Suprapubic skin (tissue), 4 donors: ENCODE measurements at regions not wholly inside any gene's neighbourhood (a gene's known extent, or its start where the extent isn't known, plus 50 kb on each side); places are given as distances from the start of the nearest gene placed in this dataset.

Experiments
- DNase-seq, 2 donors: peaks; one replicate each; pipeline ENCODE4 v3.0.0-alpha.2; 2019; ENCODE audit warnings: low spot score in 2 of 2
- H3K27ac ChIP-seq: fragments of 200-600 bp; sonication (generic); one replicate; pipeline ENCODE4 v1.5.1; 2019
- H3K27me3 ChIP-seq: fragments of 200-600 bp; sonication (generic); one replicate; pipeline ENCODE4 v1.5.1; 2019
- H3K36me3 ChIP-seq: fragments of 200-600 bp; sonication (generic); one replicate; pipeline ENCODE4 v1.5.1; 2019
- H3K4me1 ChIP-seq: fragments of 200-600 bp; sonication (generic); one replicate; pipeline ENCODE4 v1.5.1; 2019
- H3K4me3 ChIP-seq: fragments of 200-600 bp; sonication (generic); one replicate; pipeline ENCODE4 v1.5.1; 2019; ENCODE audit warnings: mild to moderate bottlenecking
- H3K9me3 ChIP-seq: fragments of 200-600 bp; sonication (generic); one replicate; pipeline ENCODE4 v1.5.1; 2019
- EP300 ChIP-seq: sonication (generic); formaldehyde crosslinking; IDR thresholded peaks from one replicate; pipeline ENCODE4 v1.6.1; 2017; ENCODE audit warnings: antibody characterized with exemption
- POLR2A ChIP-seq, 2 donors: fragments of 450-650 bp; IDR thresholded peaks; one replicate each; pipeline ENCODE4 v1.6.1; 2017; ENCODE audit warnings: antibody characterized with exemption in 2 of 2, mild to moderate bottlenecking in 2 of 2, moderate library complexity in 2 of 2
- POLR2AphosphoS5 ChIP-seq, 3 donors: sonication (generic); formaldehyde crosslinking; IDR thresholded peaks; one replicate each; pipeline ENCODE4 v1.6.1; 2017; ENCODE audit warnings: antibody characterized with exemption in 3 of 3
- WGBS: methylation state at CpG from one replicate; pipeline ENCODE4 v1.1.5; 2018; 5-methylcytosine and 5-hydroxymethylcytosine counted together
- TF ChIP-seq, protein P1 (sequence below), 2 donors: fragments of 200-600 bp in 1 of 2; fragments of 450-650 bp in 1 of 2; sonication (generic) in 1 of 2; IDR thresholded peaks; one replicate each; pipeline ENCODE4 v1.5.1; 2016 to 2019; ENCODE audit warnings: antibody characterized with exemption in 2 of 2, mild to moderate bottlenecking in 1 of 2, moderate library complexity in 1 of 2

DNA sequence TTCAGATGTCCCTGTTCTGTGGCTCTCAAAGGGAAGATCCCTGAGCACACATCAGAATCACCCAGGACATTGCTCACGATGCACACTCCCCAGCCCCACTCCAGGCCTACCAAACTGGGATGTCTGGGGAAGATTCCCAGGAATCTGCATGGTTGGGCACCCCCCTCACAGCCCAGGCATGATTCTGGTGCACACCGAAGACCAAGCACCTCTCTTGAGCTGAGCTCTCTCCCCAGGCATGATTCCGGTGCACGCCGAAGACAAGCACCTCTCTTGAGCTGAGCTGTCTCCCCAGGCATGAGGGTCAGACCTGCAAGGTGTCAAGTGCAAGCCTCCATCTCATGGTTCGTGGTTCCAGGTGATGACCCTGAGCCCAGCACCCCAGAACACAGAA, 112.2 kb upstream of the MEF2A start:
- TF ChIP-seq POLR2AphosphoS5 (IDR thresholded peaks at IDR 0.05) (no peak), POLR2A (IDR thresholded peaks at IDR 0.05) (no peak), EP300 (no peak)
- TF ChIP-seq, protein P1, sequence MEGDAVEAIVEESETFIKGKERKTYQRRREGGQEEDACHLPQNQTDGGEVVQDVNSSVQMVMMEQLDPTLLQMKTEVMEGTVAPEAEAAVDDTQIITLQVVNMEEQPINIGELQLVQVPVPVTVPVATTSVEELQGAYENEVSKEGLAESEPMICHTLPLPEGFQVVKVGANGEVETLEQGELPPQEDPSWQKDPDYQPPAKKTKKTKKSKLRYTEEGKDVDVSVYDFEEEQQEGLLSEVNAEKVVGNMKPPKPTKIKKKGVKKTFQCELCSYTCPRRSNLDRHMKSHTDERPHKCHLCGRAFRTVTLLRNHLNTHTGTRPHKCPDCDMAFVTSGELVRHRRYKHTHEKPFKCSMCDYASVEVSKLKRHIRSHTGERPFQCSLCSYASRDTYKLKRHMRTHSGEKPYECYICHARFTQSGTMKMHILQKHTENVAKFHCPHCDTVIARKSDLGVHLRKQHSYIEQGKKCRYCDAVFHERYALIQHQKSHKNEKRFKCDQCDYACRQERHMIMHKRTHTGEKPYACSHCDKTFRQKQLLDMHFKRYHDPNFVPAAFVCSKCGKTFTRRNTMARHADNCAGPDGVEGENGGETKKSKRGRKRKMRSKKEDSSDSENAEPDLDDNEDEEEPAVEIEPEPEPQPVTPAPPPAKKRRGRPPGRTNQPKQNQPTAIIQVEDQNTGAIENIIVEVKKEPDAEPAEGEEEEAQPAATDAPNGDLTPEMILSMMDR (IDR thresholded peaks at IDR 0.05): no peak
- Histone ChIP-seq H3K4me3 (no peak overlapping the region), H3K27ac (peak overlapping the region; percentile 70), H3K9me3 (no peaks in the 10 kb centered on the region), H3K27me3 (no peaks in the 10 kb centered on the region), H3K36me3 (no peaks in the 10 kb centered on the region), H3K4me1 (peaks cover 67% of the 10 kb centered on the region)
- DNase-seq: no peak
- 95% methylated on average over 5 of the region's 6 CpGs for whole genome bisulfite sequencing

DNA sequence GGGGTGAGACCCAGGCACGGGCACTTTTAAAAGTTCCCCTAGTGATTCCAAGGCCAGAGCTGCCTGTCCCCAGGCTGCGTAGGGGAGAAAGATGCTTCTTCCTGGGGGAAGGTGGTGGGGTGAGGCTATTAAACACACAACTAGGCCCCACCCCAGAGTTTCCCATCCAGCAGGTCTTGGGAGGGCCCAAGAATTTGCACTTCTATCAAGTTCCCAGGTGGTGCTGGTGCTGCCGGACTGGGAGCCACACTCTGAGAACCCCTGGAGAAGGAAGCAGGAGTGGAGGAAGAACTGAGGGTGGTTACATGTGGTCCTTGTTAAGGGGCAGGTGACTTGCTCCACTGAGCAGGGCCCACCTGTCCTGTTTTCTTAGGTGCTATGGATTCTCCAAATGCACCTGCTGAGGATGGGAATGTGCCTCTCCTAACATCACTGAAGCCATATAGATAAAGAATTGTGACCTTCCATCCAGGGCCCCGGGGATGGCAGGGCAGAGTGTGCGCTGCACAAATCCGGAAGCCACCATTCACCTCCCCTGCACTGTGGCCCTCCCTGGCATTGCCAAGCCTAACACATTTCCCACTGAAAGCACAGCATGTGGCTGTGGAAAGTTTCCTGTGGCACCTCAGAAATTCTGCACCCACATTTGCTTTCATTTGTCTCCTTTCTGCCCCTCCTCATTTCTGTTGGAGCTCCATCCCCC, 111.5 kb upstream of the MEF2A start:
- no peak for DNase-seq
- no peaks in the 10 kb centered on the region for H3K9me3 ChIP-seq
- 79% methylated on average over 6 of the region's 6 CpGs for WGBS
- H3K27me3 ChIP-seq: no peaks in the 10 kb centered on the region
- H3K36me3 ChIP-seq: no peaks in the 10 kb centered on the region
- no peak overlapping the region for H3K4me3 ChIP-seq
- H3K4me1 ChIP-seq: peaks cover 66% of the 10 kb centered on the region
- TF ChIP-seq POLR2A (IDR thresholded peaks at IDR 0.05) (no peak), POLR2AphosphoS5 (IDR thresholded peaks at IDR 0.05) (no peak), EP300 (no peak)
- TF ChIP-seq, protein P1 (IDR thresholded peaks at IDR 0.05): no peak
- peak overlapping the region; percentile 91 for H3K27ac ChIP-seq

DNA sequence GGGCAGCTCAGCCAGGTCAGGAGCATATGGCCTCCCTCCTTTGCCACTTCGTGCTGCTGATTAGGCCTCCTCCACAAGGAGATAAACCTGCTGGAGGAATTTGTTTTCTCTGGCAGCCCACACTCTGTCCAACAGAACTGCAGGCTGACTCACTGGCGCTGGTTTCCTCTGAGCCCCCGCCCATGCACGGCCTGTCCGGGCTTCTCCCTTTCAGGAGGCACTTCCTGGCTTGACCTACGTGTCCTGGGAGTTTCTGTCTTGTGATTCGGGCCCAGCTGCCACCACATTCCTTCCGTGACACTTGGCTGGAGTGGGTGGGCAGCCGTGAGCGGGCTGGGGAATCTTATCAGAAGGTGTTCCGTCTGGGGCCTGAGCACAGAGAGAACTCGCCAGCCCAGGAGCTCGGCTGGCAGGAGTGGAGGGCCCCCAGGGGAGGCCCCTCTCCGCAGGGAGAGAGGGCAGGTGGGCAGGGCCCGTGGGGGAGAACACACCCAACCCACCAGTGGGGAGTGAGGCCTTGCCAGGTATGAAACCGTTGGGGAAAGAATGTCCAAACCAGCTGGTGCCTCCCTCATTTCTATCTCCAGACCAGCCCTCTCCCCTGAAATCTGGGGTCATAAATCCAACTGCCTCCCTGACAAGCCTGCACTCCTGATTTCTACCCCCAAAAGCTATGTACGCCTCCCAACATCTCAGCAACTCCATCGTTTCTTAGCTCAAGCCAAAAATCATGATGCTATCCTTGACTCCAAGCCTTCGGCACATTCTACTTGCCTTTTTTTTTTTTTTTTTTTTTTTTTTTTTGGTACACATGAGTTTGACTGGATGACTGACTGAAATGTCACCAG, 110.6 kb upstream of the MEF2A start:
- Histone ChIP-seq H3K36me3 (no peaks in the 10 kb centered on the region), H3K27me3 (no peaks in the 10 kb centered on the region), H3K4me1 (peaks cover 57% of the 10 kb centered on the region), H3K27ac (peak overlapping the region; percentile 91), H3K9me3 (no peaks in the 10 kb centered on the region), H3K4me3 (no peak overlapping the region)
- WGBS: 36% methylated on average over 9 of the region's 19 CpGs
- TF ChIP-seq POLR2AphosphoS5 (IDR thresholded peaks at IDR 0.05) (peak in 1 of 3 donors; percentile 83), POLR2A (IDR thresholded peaks at IDR 0.05) (no peak)
- DNase-seq: peak in 1 of 2 donors; percentile 91

DNA sequence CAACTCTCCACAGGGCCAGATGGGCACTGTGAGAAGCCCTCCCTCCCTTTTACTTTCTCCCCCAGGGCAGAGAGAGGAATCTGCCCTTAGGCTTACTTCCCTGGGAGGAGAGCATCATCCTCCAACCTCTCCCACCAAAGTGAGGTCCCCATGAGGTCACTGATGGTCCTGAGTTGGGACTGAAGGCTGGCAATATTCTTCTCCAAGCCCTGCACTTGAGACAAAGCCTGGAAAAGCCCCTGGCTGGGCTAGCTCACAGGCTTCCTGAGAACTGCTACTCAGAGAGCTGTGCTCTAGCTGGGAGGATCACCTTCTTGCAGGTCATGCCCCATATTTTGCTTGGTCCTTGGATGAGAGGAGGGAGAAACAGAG, 110.0 kb upstream of the MEF2A start:
- H3K4me3 ChIP-seq: no peak overlapping the region
- no peak for DNase-seq
- H3K27me3 ChIP-seq: no peaks in the 10 kb centered on the region
- H3K9me3 ChIP-seq: no peaks in the 10 kb centered on the region
- H3K4me1 ChIP-seq: peaks cover 51% of the 10 kb centered on the region
- TF ChIP-seq, protein P1 (IDR thresholded peaks at IDR 0.05): no peak
- no peak for TF ChIP-seq POLR2A (IDR thresholded peaks at IDR 0.05)
- TF ChIP-seq EP300: no peak
- TF ChIP-seq POLR2AphosphoS5 (IDR thresholded peaks at IDR 0.05): no peak
- no peaks in the 10 kb centered on the region for H3K36me3 ChIP-seq
- no peak overlapping the region for H3K27ac ChIP-seq

DNA sequence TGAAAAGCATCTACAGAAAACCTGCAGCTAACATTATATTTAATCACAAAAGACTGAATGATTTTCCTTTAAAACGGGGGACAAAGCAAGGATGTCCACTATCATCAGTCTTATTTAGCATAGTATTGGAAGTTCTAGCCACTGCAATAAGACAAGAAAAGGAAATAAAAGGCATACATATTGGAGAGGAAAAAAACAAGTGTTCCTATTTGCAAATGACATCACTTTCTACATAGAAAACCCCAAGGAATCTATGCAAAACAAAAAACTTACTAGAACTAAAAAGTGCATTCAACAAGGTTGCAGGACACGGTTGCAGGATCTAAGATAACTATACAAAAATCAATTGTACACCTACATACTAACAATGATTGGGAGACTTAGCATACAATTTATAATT, 101.6 kb upstream of the MEF2A start:
- Histone ChIP-seq H3K4me1 (no peaks in the 10 kb centered on the region), H3K27me3 (no peaks in the 10 kb centered on the region), H3K9me3 (peaks cover 4% of the 10 kb centered on the region), H3K4me3 (no peak overlapping the region), H3K27ac (no peak overlapping the region), H3K36me3 (no peaks in the 10 kb centered on the region)
- 95% methylated on average over 2 of the region's 2 CpGs for WGBS
- no peak for TF ChIP-seq EP300
- TF ChIP-seq, protein P1 (IDR thresholded peaks at IDR 0.05): no peak
- DNase-seq: no peak
